ENCODE measurements at regions not wholly inside any gene's neighbourhood (a gene's known extent, or its start where the extent isn't known, plus 50 kb on each side); places are given as distances from the start of the nearest gene placed in this dataset.

GRCh38 chr21:16865632-16866031, 647.2 kb upstream of the CXADR start:
- no peak overlapping the region for H3K4me3 ChIP-seq
- no peak for TF ChIP-seq CTCF (IDR thresholded peaks at IDR 0.05)
- H3K27ac ChIP-seq, result no peak overlapping the region
- H3K27me3 ChIP-seq, result no peaks in the 10 kb centered on the region
- no peaks in the 10 kb centered on the region for H3K9me3 ChIP-seq
- DNase-seq (no peak), ATAC-seq (no peak)
- intact Hi-C loops (cut with DNase I), result no loop called here
- no peaks in the 10 kb centered on the region for H3K36me3 ChIP-seq
- H3K4me1 ChIP-seq, result no peaks in the 10 kb centered on the region

- Histone ChIP-seq H3K4me3 (no peak overlapping the region), H3K36me3 (no peaks in the 10 kb centered on the region), H3K27me3 (no peaks in the 10 kb centered on the region), H3K9me3 (no peaks in the 10 kb centered on the region), H3K4me1 (no peaks in the 10 kb centered on the region), H3K27ac (no peak overlapping the region)
- intact Hi-C loops (cut with DNase I), result no loop called here
- DNase-seq, result no peak
- ATAC-seq, result no peak
- no peak for TF ChIP-seq CTCF (IDR thresholded peaks at IDR 0.05)
These were observed 646.0 kb upstream of the CXADR start for GRCh38 chr21:16866851-16867250.

GRCh38 chr21:16870103-16870502, 642.7 kb upstream of the CXADR start:
- Histone ChIP-seq H3K4me1 (no peaks in the 10 kb centered on the region), H3K27me3 (no peaks in the 10 kb centered on the region), H3K4me3 (no peak overlapping the region), H3K36me3 (no peaks in the 10 kb centered on the region), H3K27ac (no peak overlapping the region), H3K9me3 (no peaks in the 10 kb centered on the region)
- no peak for TF ChIP-seq CTCF (IDR thresholded peaks at IDR 0.05)
- DNase-seq, result no peak
- ATAC-seq, result no peak
- intact Hi-C loops (cut with DNase I), result no loop called here

- no peak for TF ChIP-seq CTCF (IDR thresholded peaks at IDR 0.05)
- H3K9me3 ChIP-seq, result no peaks in the 10 kb centered on the region
- ATAC-seq (no peak), DNase-seq (no peak)
- no peaks in the 10 kb centered on the region for H3K27me3 ChIP-seq
- intact Hi-C loops (cut with DNase I), result no loop called here
- H3K27ac ChIP-seq, result no peak overlapping the region
- no peak overlapping the region for H3K4me3 ChIP-seq
- no peaks in the 10 kb centered on the region for H3K4me1 ChIP-seq
- no peaks in the 10 kb centered on the region for H3K36me3 ChIP-seq
These were observed 640.2 kb upstream of the CXADR start for GRCh38 chr21:16872616-16873015.

GRCh38 chr21:16873176-16873575, 639.7 kb upstream of the CXADR start:
- Histone ChIP-seq H3K27ac (no peak overlapping the region), H3K9me3 (no peaks in the 10 kb centered on the region), H3K4me3 (no peak overlapping the region), H3K36me3 (no peaks in the 10 kb centered on the region), H3K27me3 (no peaks in the 10 kb centered on the region), H3K4me1 (no peaks in the 10 kb centered on the region)
- DNase-seq, result no peak
- ATAC-seq, result no peak
- TF ChIP-seq CTCF (IDR thresholded peaks at IDR 0.05), result no peak
- intact Hi-C loops (cut with DNase I), result no loop called here

- Histone ChIP-seq H3K4me1 (no peaks in the 10 kb centered on the region), H3K9me3 (no peaks in the 10 kb centered on the region), H3K27ac (no peak overlapping the region), H3K4me3 (no peak overlapping the region), H3K36me3 (no peaks in the 10 kb centered on the region), H3K27me3 (no peaks in the 10 kb centered on the region)
- intact Hi-C loops (cut with DNase I), result no loop called here
- no peak for DNase-seq
- no peak for ATAC-seq
- TF ChIP-seq CTCF (IDR thresholded peaks at IDR 0.05), result no peak
These were observed 639.2 kb upstream of the CXADR start for GRCh38 chr21:16873596-16873995.
